ENCODE measurements at regions not wholly inside any gene's neighbourhood (a gene's known extent, or its start where the extent isn't known, plus 50 kb on each side); places are given as distances from the start of the nearest gene placed in this dataset.

DNA sequence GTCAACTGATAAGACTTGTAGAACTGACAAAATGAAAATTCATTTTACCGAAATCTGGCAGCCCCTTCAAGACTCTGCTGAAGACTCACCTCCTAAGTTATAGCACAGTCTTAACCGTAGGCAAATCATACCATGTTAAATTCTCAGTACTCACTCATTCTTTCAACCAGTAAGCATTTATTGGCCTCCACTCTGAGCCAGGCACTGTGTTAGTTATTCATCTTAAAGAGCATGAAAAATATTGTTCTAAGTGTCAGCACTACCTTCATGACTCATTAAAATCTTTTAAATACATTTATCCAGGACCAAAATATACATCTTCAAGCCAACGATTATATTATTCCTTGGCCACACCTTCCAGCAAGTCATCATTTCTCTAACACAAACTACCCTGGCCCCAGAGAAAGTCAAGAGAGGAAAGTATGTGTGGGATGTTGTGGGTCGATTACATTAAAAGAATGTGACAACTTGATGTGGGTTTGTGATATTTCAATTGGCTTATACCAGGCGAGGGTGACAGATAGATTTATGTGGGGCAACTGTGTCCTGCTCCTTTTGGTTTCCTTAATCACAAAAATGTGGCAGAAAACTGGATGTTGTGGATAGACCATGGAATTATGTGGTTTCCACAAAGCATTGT, 55.0 kb downstream of the TMEM30B start:
- no peak overlapping the region for H3K27ac Mint-ChIP-seq
- H3K36me3 Mint-ChIP-seq: no peaks in the 10 kb centered on the region
- H3K27me3 Mint-ChIP-seq: peaks cover 18% of the 10 kb centered on the region
- no peak overlapping the region for H3K4me3 Mint-ChIP-seq
- H3K4me1 Mint-ChIP-seq (ENCODE audit: low read depth): no peaks in the 10 kb centered on the region
- no peaks in the 10 kb centered on the region for H3K9me3 Mint-ChIP-seq (ENCODE audit: low read depth)

- Mint-ChIP-seq H3K36me3 (no peaks in the 10 kb centered on the region), H3K27me3 (peaks cover 20% of the 10 kb centered on the region), H3K27ac (no peak overlapping the region), H3K9me3 (ENCODE audit: low read depth) (no peaks in the 10 kb centered on the region), H3K4me1 (ENCODE audit: low read depth) (no peaks in the 10 kb centered on the region), H3K4me3 (no peak overlapping the region)
Measured at GRCh38 chr14:61225344-61225743, 55.8 kb downstream of the TMEM30B start.

GRCh38 chr14:61223552-61223951, 57.6 kb downstream of the TMEM30B start:
- peaks cover 20% of the 10 kb centered on the region for H3K27me3 Mint-ChIP-seq

GRCh38 chr14:61222388-61222787, 58.8 kb downstream of the TMEM30B start:
- Mint-ChIP-seq H3K9me3 (ENCODE audit: low read depth) (no peaks in the 10 kb centered on the region), H3K36me3 (no peaks in the 10 kb centered on the region), H3K4me3 (no peak overlapping the region), H3K27me3 (peaks cover 17% of the 10 kb centered on the region), H3K4me1 (ENCODE audit: low read depth) (no peaks in the 10 kb centered on the region), H3K27ac (no peak overlapping the region)

More at GRCh38 chr14:61223552-61223951, 57.6 kb downstream of the TMEM30B start:
- Mint-ChIP-seq H3K27ac (no peak overlapping the region), H3K36me3 (no peaks in the 10 kb centered on the region), H3K4me1 (ENCODE audit: low read depth) (no peaks in the 10 kb centered on the region), H3K9me3 (ENCODE audit: low read depth) (no peaks in the 10 kb centered on the region), H3K4me3 (no peak overlapping the region)

DNA sequence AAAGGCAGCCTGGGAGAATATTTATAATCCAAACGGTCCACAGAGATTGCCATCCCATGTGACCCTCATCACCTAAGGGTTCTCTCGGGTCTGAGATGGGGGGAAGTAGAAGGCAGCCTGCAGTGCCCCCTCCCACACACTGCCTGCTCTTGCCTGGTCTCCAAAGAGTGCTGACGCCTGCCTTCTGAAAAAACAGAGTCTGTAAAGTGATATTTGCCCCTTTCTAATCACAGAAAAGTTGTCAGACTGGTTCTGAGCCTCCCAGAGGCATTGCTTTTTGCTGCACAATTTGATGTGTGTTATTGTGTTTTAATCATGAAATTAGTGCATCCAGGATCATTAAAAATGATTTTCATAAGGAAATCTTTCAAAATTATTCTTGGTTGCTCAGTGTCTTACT, 59.2 kb downstream of the TMEM30B start:
- Mint-ChIP-seq H3K27ac (no peak overlapping the region), H3K4me3 (no peak overlapping the region), H3K27me3 (peaks cover 17% of the 10 kb centered on the region), H3K4me1 (ENCODE audit: low read depth) (no peaks in the 10 kb centered on the region), H3K36me3 (no peaks in the 10 kb centered on the region), H3K9me3 (ENCODE audit: low read depth) (no peaks in the 10 kb centered on the region)

GRCh38 chr14:61219673-61220072, 61.5 kb downstream of the TMEM30B start:
- H3K4me1 Mint-ChIP-seq (ENCODE audit: low read depth): no peaks in the 10 kb centered on the region
- H3K9me3 Mint-ChIP-seq (ENCODE audit: low read depth): no peaks in the 10 kb centered on the region
- H3K27me3 Mint-ChIP-seq: peaks cover 16% of the 10 kb centered on the region
- H3K36me3 Mint-ChIP-seq: no peaks in the 10 kb centered on the region
- H3K4me3 Mint-ChIP-seq: no peak overlapping the region
- no peak overlapping the region for H3K27ac Mint-ChIP-seq

GRCh38 chr14:61219256-61219655, 61.9 kb downstream of the TMEM30B start:
- Mint-ChIP-seq H3K9me3 (ENCODE audit: low read depth) (no peaks in the 10 kb centered on the region), H3K27ac (no peak overlapping the region), H3K27me3 (peaks cover 18% of the 10 kb centered on the region), H3K4me1 (ENCODE audit: low read depth) (no peaks in the 10 kb centered on the region), H3K4me3 (no peak overlapping the region), H3K36me3 (no peaks in the 10 kb centered on the region)

DNA sequence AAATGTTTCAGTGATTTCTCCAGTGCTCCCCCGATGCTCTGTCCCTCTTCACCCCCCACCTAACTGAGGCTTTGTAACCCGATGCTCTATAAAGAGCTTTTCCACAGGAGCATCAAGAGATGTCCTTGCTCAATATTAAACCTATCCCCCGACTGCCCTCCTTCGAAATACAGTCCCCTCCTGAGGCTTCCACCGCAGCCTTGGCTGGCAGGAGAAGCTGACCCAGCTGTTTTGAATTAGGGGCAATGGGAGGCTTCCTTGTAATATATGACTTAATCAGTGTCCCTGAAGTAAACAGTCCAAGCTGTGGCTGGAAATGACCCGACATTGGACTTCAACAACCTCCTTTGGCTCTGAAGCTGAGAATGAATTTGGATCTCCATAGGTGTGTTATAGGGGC, 62.4 kb downstream of the TMEM30B start:
- Mint-ChIP-seq H3K27ac (no peak overlapping the region), H3K4me3 (no peak overlapping the region), H3K9me3 (ENCODE audit: low read depth) (no peaks in the 10 kb centered on the region), H3K27me3 (peaks cover 16% of the 10 kb centered on the region), H3K36me3 (no peaks in the 10 kb centered on the region), H3K4me1 (ENCODE audit: low read depth) (no peaks in the 10 kb centered on the region)

DNA sequence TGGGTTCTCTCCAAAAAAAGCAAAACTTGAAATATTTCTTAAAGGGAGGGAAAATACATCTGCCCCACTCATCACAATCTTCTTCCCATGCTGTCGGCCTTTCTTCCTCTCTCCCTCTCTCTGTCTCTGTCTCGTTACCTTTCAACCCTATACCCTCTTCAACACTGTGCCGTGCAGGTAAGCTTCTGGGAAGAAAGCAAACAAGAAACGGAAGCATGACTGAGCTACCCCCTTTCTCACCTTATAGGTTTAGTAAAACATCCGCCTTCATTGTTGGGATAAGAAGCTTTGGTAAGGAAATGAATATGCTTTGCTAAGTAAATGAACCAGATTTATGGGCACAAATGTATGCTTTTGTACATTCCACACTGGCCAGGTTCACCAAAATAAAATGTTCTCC, 63.0 kb downstream of the TMEM30B start:
- Mint-ChIP-seq H3K27me3 (peaks cover 16% of the 10 kb centered on the region), H3K27ac (no peak overlapping the region), H3K4me1 (ENCODE audit: low read depth) (no peaks in the 10 kb centered on the region), H3K9me3 (ENCODE audit: low read depth) (no peaks in the 10 kb centered on the region), H3K36me3 (no peaks in the 10 kb centered on the region), H3K4me3 (no peak overlapping the region)

- no peak overlapping the region for H3K27ac Mint-ChIP-seq
- H3K9me3 Mint-ChIP-seq (ENCODE audit: low read depth): no peaks in the 10 kb centered on the region
- H3K27me3 Mint-ChIP-seq: peaks cover 14% of the 10 kb centered on the region
- no peak overlapping the region for H3K4me3 Mint-ChIP-seq
- H3K36me3 Mint-ChIP-seq: no peaks in the 10 kb centered on the region
- no peaks in the 10 kb centered on the region for H3K4me1 Mint-ChIP-seq (ENCODE audit: low read depth)
Measured at GRCh38 chr14:61217516-61217915, 63.6 kb downstream of the TMEM30B start.

DNA sequence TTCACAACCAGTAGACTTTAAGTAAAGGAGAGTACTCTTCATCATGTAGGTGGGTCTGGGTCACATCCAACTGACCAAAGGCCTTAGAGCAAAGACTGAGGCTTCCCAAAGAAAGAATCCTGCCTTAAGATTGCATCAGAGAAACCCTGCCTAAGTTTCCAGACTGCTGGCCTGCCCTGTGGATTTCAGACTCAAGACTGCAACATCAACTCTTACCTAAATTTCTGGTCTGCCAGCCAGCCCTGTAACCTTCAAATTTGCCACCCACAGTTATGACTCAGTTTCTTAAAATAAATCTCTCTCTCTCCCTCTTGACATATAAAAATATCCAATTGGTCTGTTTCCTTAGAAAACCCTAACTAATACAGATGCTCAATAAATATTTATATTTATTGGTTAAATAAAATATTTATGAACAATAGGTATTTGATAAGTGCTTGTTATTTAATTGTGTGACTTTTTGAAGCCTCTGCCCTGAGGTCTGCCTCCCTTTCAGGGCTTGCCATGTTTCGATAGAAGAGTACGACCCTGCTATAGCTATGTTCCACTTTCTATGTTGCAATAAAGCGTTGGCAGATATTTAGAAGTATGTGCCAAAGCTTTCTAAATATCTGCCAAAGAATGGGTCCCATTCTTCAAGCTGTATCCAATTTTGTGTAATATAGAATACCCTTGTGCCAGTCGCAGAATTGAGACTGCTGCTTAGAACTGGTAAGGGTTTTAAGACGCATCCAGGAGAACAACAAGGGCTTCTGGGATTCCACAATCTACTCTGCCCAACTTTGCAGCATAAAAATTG, 65.7 kb downstream of the TMEM30B start:
- Mint-ChIP-seq H3K4me3 (no peak overlapping the region), H3K9me3 (ENCODE audit: low read depth) (no peaks in the 10 kb centered on the region), H3K27me3 (peaks cover 6% of the 10 kb centered on the region), H3K36me3 (no peaks in the 10 kb centered on the region), H3K27ac (no peak overlapping the region), H3K4me1 (ENCODE audit: low read depth) (no peaks in the 10 kb centered on the region)

- Mint-ChIP-seq H3K27me3 (peaks cover 7% of the 10 kb centered on the region), H3K9me3 (ENCODE audit: low read depth) (no peaks in the 10 kb centered on the region), H3K4me3 (no peak overlapping the region), H3K4me1 (ENCODE audit: low read depth) (no peaks in the 10 kb centered on the region), H3K27ac (no peak overlapping the region), H3K36me3 (no peaks in the 10 kb centered on the region)
Measured at GRCh38 chr14:61213920-61214319, 67.2 kb downstream of the TMEM30B start.

DNA sequence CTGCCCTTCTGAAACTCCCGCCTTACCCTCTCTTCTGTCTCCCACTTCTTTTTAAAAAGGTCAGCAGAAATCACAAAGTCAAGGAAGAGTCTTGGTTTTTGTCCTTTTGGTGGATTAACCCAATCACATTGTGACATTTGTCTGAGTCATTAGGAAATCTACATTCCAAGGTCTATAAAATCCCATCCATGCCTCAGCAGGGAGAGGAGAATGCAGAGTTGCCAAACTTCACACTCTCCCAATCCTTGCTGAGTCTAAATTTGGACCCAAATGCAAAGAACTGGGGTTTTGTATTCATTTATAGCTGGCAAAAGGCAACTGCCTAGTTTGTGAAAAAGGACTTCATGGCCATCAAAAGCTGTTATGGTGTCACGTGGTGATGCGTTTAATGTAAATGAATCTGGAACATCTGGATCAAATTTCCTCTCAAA, 67.9 kb downstream of the TMEM30B start:
- Mint-ChIP-seq H3K4me3 (no peak overlapping the region), H3K36me3 (no peaks in the 10 kb centered on the region), H3K27me3 (peaks cover 7% of the 10 kb centered on the region), H3K4me1 (ENCODE audit: low read depth) (no peaks in the 10 kb centered on the region), H3K27ac (no peak overlapping the region), H3K9me3 (ENCODE audit: low read depth) (no peaks in the 10 kb centered on the region)

GRCh38 chr14:61212546-61212945, 68.6 kb downstream of the TMEM30B start:
- H3K27me3 Mint-ChIP-seq: peaks cover 7% of the 10 kb centered on the region
- no peaks in the 10 kb centered on the region for H3K4me1 Mint-ChIP-seq (ENCODE audit: low read depth)
- no peaks in the 10 kb centered on the region for H3K36me3 Mint-ChIP-seq
- no peaks in the 10 kb centered on the region for H3K9me3 Mint-ChIP-seq (ENCODE audit: low read depth)
- H3K4me3 Mint-ChIP-seq: no peak overlapping the region
- no peak overlapping the region for H3K27ac Mint-ChIP-seq

GRCh38 chr14:61211476-61212255, 69.5 kb downstream of the TMEM30B start:
- Mint-ChIP-seq H3K36me3 (no peaks in the 10 kb centered on the region), H3K9me3 (ENCODE audit: low read depth) (no peaks in the 10 kb centered on the region), H3K27me3 (peaks cover 7% of the 10 kb centered on the region)

More at GRCh38 chr14:61211476-61212255, 69.5 kb downstream of the TMEM30B start:
- Mint-ChIP-seq H3K27ac (no peak overlapping the region), H3K4me3 (no peak overlapping the region), H3K4me1 (ENCODE audit: low read depth) (no peaks in the 10 kb centered on the region)

All from activated naive CD8-positive, alpha-beta T cell (primary cell).